BLaER1 treated with 17β-estradiol and CSF1 and Interleukin-3, amounts not matched to agents 10 nM and 100 nM (cell line): ENCODE measurements at regions not wholly inside any gene's neighbourhood (a gene's known extent, or its start where the extent isn't known, plus 50 kb on each side); places are given as distances from the start of the nearest gene placed in this dataset.

Experiments used
- H3K27ac ChIP-seq, 11 experiments: shearing (Covaris generic); formaldehyde crosslinking; 2 replicates each; pipeline ENCODE4 v1.8.1; 2022
- H3K27me3 ChIP-seq, 11 experiments: shearing (Covaris generic); formaldehyde crosslinking; 2 replicates each; pipeline ENCODE4 v1.8.1; 2022
- H3K36me3 ChIP-seq, 11 experiments: shearing (Covaris generic); formaldehyde crosslinking; 2 replicates each; pipeline ENCODE4 v1.8.1; 2022
- H3K4me1 ChIP-seq, 10 experiments: shearing (Covaris generic); formaldehyde crosslinking; 2 replicates each; pipeline ENCODE4 v1.8.1; 2022
- H3K4me2 ChIP-seq, 11 experiments: shearing (Covaris generic); formaldehyde crosslinking; 2 replicates each; pipeline ENCODE4 v1.8.1; 2022
- H3K4me3 ChIP-seq, 10 experiments: shearing (Covaris generic); formaldehyde crosslinking; 2 replicates each; pipeline ENCODE4 v1.8.1; 2022
- H3K9ac ChIP-seq, 11 experiments: shearing (Covaris generic); formaldehyde crosslinking; 2 replicates each; pipeline ENCODE4 v1.8.1; 2022
- H3K9me3 ChIP-seq, 11 experiments: shearing (Covaris generic); formaldehyde crosslinking; replicated peaks in 1 of 11; 2 replicates each; pipeline ENCODE4 v1.8.1; 2022
- H4K20me1 ChIP-seq, 11 experiments: shearing (Covaris generic); formaldehyde crosslinking; 2 replicates each; pipeline ENCODE4 v1.8.1; 2022
- Cebpa-rat ChIP-seq, 11 experiments: shearing (Covaris generic); IDR thresholded peaks; 2 replicates each; pipeline ENCODE4 v1.8.1; 2022

- Histone ChIP-seq H3K4me1 (peaks cover 0 to 11% (median 4%) of the 10 kb centered on the region in 10 experiments; a peak in 9 of 20 replicates), H4K20me1 (no peaks in the 10 kb centered on the region), H3K27ac (no peak overlapping the region), H3K4me2 (no peak overlapping the region), H3K9me3 (peaks cover 0 to 6% (median 0%) of the 10 kb centered on the region in 11 experiments; a peak in 1 of 22 replicates), H3K4me3 (no peak overlapping the region), H3K27me3 (no peaks in the 10 kb centered on the region), H3K36me3 (no peaks in the 10 kb centered on the region), H3K9ac (no peak overlapping the region)
- TF ChIP-seq Cebpa-rat (IDR thresholded peaks at IDR 0.05): no peak
These were observed 348.3 kb downstream of the FRK start for GRCh38 chr6:115712291-115712961.

GRCh38 chr6:115708850-115709249 is 351.8 kb downstream of the FRK start:
- no peaks in the 10 kb centered on the region for H4K20me1 ChIP-seq
- H3K4me1 ChIP-seq: no peaks in the 10 kb centered on the region
- H3K27me3 ChIP-seq: no peaks in the 10 kb centered on the region
- no peak overlapping the region for H3K4me2 ChIP-seq
- peaks cover 0 to 2% (median 0%) of the 10 kb centered on the region in 11 experiments; a peak in 3 of 22 replicates for H3K9me3 ChIP-seq
- H3K4me3 ChIP-seq: no peak overlapping the region
- no peak for TF ChIP-seq Cebpa-rat (IDR thresholded peaks at IDR 0.05)
- H3K36me3 ChIP-seq: no peaks in the 10 kb centered on the region
- H3K27ac ChIP-seq: no peak overlapping the region
- no peak overlapping the region for H3K9ac ChIP-seq

- Histone ChIP-seq H3K27ac (no peak overlapping the region), H3K36me3 (no peaks in the 10 kb centered on the region), H3K4me2 (no peak overlapping the region), H3K9me3 (peaks cover 3 to 18% (median 14%) of the 10 kb centered on the region in 11 experiments; a peak in 13 of 22 replicates), H3K4me3 (no peak overlapping the region), H3K9ac (no peak overlapping the region), H3K4me1 (no peaks in the 10 kb centered on the region), H3K27me3 (no peaks in the 10 kb centered on the region), H4K20me1 (no peaks in the 10 kb centered on the region)
- no peak for TF ChIP-seq Cebpa-rat (IDR thresholded peaks at IDR 0.05)
These were observed 353.7 kb downstream of the FRK start for GRCh38 chr6:115706981-115707380.

GRCh38 chr6:115706324-115706723 is 354.4 kb downstream of the FRK start:
- Histone ChIP-seq H3K4me1 (no peaks in the 10 kb centered on the region), H3K27me3 (no peaks in the 10 kb centered on the region), H4K20me1 (no peaks in the 10 kb centered on the region), H3K4me2 (no peak overlapping the region), H3K36me3 (no peaks in the 10 kb centered on the region), H3K4me3 (no peak overlapping the region), H3K9me3 (peaks cover 4 to 24% (median 15%) of the 10 kb centered on the region in 11 experiments; a peak in 13 of 22 replicates), H3K27ac (no peak overlapping the region), H3K9ac (no peak overlapping the region)
- no peak for TF ChIP-seq Cebpa-rat (IDR thresholded peaks at IDR 0.05)

- no peak overlapping the region for H3K27ac ChIP-seq
- H3K9me3 ChIP-seq: peaks cover 4 to 24% (median 15%) of the 10 kb centered on the region in 11 experiments; a peak in 13 of 22 replicates
- H3K9ac ChIP-seq: no peak overlapping the region
- H3K4me3 ChIP-seq: no peak overlapping the region
- H3K27me3 ChIP-seq: no peaks in the 10 kb centered on the region
- no peak overlapping the region for H3K4me2 ChIP-seq
- H3K4me1 ChIP-seq: no peaks in the 10 kb centered on the region
- no peaks in the 10 kb centered on the region for H3K36me3 ChIP-seq
- TF ChIP-seq Cebpa-rat (IDR thresholded peaks at IDR 0.05): no peak
- H4K20me1 ChIP-seq: no peaks in the 10 kb centered on the region
These were observed 356.7 kb downstream of the FRK start for GRCh38 chr6:115704028-115704427.

- no peaks in the 10 kb centered on the region for H3K4me1 ChIP-seq
- TF ChIP-seq Cebpa-rat (IDR thresholded peaks at IDR 0.05): no peak
- no peak overlapping the region for H3K4me3 ChIP-seq
- H4K20me1 ChIP-seq: no peaks in the 10 kb centered on the region
- no peak overlapping the region for H3K27ac ChIP-seq
- no peaks in the 10 kb centered on the region for H3K9me3 ChIP-seq
- no peak overlapping the region for H3K9ac ChIP-seq
- H3K4me2 ChIP-seq: no peak overlapping the region
- H3K27me3 ChIP-seq: no peaks in the 10 kb centered on the region
- H3K36me3 ChIP-seq: no peaks in the 10 kb centered on the region
These were observed 369.3 kb downstream of the FRK start for GRCh38 chr6:115691433-115691832.

GRCh38 chr6:115690854-115691253 is 369.8 kb downstream of the FRK start:
- TF ChIP-seq Cebpa-rat (IDR thresholded peaks at IDR 0.05): no peak
- Histone ChIP-seq H3K36me3 (no peaks in the 10 kb centered on the region), H3K4me2 (no peak overlapping the region), H3K9me3 (no peaks in the 10 kb centered on the region), H3K4me1 (no peaks in the 10 kb centered on the region), H3K4me3 (no peak overlapping the region), H3K9ac (no peak overlapping the region), H4K20me1 (no peaks in the 10 kb centered on the region), H3K27ac (no peak overlapping the region), H3K27me3 (no peaks in the 10 kb centered on the region)

- Histone ChIP-seq H3K36me3 (no peaks in the 10 kb centered on the region), H3K27me3 (no peaks in the 10 kb centered on the region), H3K27ac (no peak overlapping the region), H3K4me1 (no peaks in the 10 kb centered on the region), H3K9me3 (no peaks in the 10 kb centered on the region), H3K9ac (no peak overlapping the region), H4K20me1 (no peaks in the 10 kb centered on the region), H3K4me2 (no peak overlapping the region), H3K4me3 (no peak overlapping the region)
- no peak for TF ChIP-seq Cebpa-rat (IDR thresholded peaks at IDR 0.05)
These were observed 378.5 kb downstream of the FRK start for GRCh38 chr6:115681978-115682775.

- Histone ChIP-seq H3K4me3 (no peak overlapping the region), H3K36me3 (no peaks in the 10 kb centered on the region), H3K27me3 (no peaks in the 10 kb centered on the region), H3K9me3 (no peaks in the 10 kb centered on the region), H3K27ac (no peak overlapping the region), H3K4me2 (no peak overlapping the region), H3K9ac (no peak overlapping the region), H3K4me1 (no peaks in the 10 kb centered on the region), H4K20me1 (no peaks in the 10 kb centered on the region)
- no peak for TF ChIP-seq Cebpa-rat (IDR thresholded peaks at IDR 0.05)
These were observed 380.1 kb downstream of the FRK start for GRCh38 chr6:115680621-115681020.

GRCh38 chr6:115677198-115677597 is 383.5 kb downstream of the FRK start:
- no peak for TF ChIP-seq Cebpa-rat (IDR thresholded peaks at IDR 0.05)
- no peak overlapping the region for H3K9ac ChIP-seq
- H3K27me3 ChIP-seq: no peaks in the 10 kb centered on the region
- H3K4me2 ChIP-seq: no peak overlapping the region
- no peaks in the 10 kb centered on the region for H4K20me1 ChIP-seq
- H3K4me3 ChIP-seq: no peak overlapping the region
- H3K4me1 ChIP-seq: no peaks in the 10 kb centered on the region
- H3K27ac ChIP-seq: no peak overlapping the region
- no peaks in the 10 kb centered on the region for H3K9me3 ChIP-seq
- no peaks in the 10 kb centered on the region for H3K36me3 ChIP-seq
